Loucy (cell line): ENCODE measurements at regions not wholly inside any gene's neighbourhood (a gene's known extent, or its start where the extent isn't known, plus 50 kb on each side); places are given as distances from the start of the nearest gene placed in this dataset.

Experiments used
- CTCF ChIP-seq: fragments of 200-600 bp; sonication (generic); conservative IDR thresholded peaks from 2 replicates; pipeline ENCODE4 v1.5.1; 2014; ENCODE audit warnings: mild to moderate bottlenecking, antibody characterized with exemption, low read length
- EZH2phosphoT487 ChIP-seq: fragments of 200-600 bp; IDR thresholded peaks from 2 replicates; pipeline ENCODE4 v1.6.1; 2018; ENCODE audit warnings: antibody characterized with exemption, mild to moderate bottlenecking, moderate library complexity, borderline replicate concordance

GRCh38 chr13:80050252-80050651 is 290.7 kb downstream of the SPRY2 start:
- no peak for TF ChIP-seq CTCF
- no peak for TF ChIP-seq EZH2phosphoT487
